ENCODE measurements at regions not wholly inside any gene's neighbourhood (a gene's known extent, or its start where the extent isn't known, plus 50 kb on each side); places are given as distances from the start of the nearest gene placed in this dataset.

- H3K36me3 Mint-ChIP-seq (ENCODE audit: insufficient read depth): peaks cover 1% of the 10 kb centered on the region
- H3K4me1 Mint-ChIP-seq (ENCODE audit: low read depth): peaks cover 1% of the 10 kb centered on the region
- H3K27ac Mint-ChIP-seq: no peak overlapping the region
- no peak for DNase-seq (ENCODE audit: low spot score, unreplicated experiment)
- peaks cover 4% of the 10 kb centered on the region for H3K9me3 Mint-ChIP-seq (ENCODE audit: low read depth)
- H3K4me3 Mint-ChIP-seq (ENCODE audit: low read depth): no peak overlapping the region
- peaks cover 82% of the 10 kb centered on the region for H3K27me3 Mint-ChIP-seq
- TF ChIP-seq CTCF (IDR thresholded peaks at IDR 0.05; ENCODE audit: unreplicated experiment): no peak
Measured at GRCh38 chr9:108709126-108709525, 146.7 kb downstream of the ACTL7B start.

- peaks cover 85% of the 10 kb centered on the region for H3K27me3 Mint-ChIP-seq
- peaks cover 3% of the 10 kb centered on the region for H3K9me3 Mint-ChIP-seq (ENCODE audit: low read depth)
- no peak for DNase-seq (ENCODE audit: low spot score, unreplicated experiment)
- no peak overlapping the region for H3K4me3 Mint-ChIP-seq (ENCODE audit: low read depth)
- H3K4me1 Mint-ChIP-seq (ENCODE audit: low read depth): peaks cover 1% of the 10 kb centered on the region
- H3K36me3 Mint-ChIP-seq (ENCODE audit: insufficient read depth): peaks cover 1% of the 10 kb centered on the region
- no peak overlapping the region for H3K27ac Mint-ChIP-seq
- no peak for TF ChIP-seq CTCF (IDR thresholded peaks at IDR 0.05; ENCODE audit: unreplicated experiment)
Measured at GRCh38 chr9:108708448-108708847, 147.3 kb downstream of the ACTL7B start.

GRCh38 chr9:108707120-108707519 is 148.7 kb downstream of the ACTL7B start:
- no peak overlapping the region for H3K4me3 Mint-ChIP-seq (ENCODE audit: low read depth)

GRCh38 chr9:108704156-108704852 is 151.5 kb downstream of the ACTL7B start:
- Mint-ChIP-seq H3K9me3 (ENCODE audit: low read depth) (no peaks in the 10 kb centered on the region), H3K4me1 (ENCODE audit: low read depth) (no peaks in the 10 kb centered on the region), H3K27me3 (peaks cover 72% of the 10 kb centered on the region), H3K27ac (no peak overlapping the region), H3K4me3 (ENCODE audit: low read depth) (no peak overlapping the region), H3K36me3 (ENCODE audit: insufficient read depth) (no peaks in the 10 kb centered on the region)
- DNase-seq (ENCODE audit: low spot score, unreplicated experiment): no peak
- no peak for TF ChIP-seq CTCF (IDR thresholded peaks at IDR 0.05; ENCODE audit: unreplicated experiment)

More at GRCh38 chr9:108707120-108707519, 148.7 kb downstream of the ACTL7B start:
- Mint-ChIP-seq H3K36me3 (ENCODE audit: insufficient read depth) (no peaks in the 10 kb centered on the region), H3K27ac (no peak overlapping the region), H3K9me3 (ENCODE audit: low read depth) (no peaks in the 10 kb centered on the region), H3K4me1 (ENCODE audit: low read depth) (no peaks in the 10 kb centered on the region), H3K27me3 (peaks cover 80% of the 10 kb centered on the region)
- no peak for TF ChIP-seq CTCF (IDR thresholded peaks at IDR 0.05; ENCODE audit: unreplicated experiment)
- no peak for DNase-seq (ENCODE audit: low spot score, unreplicated experiment)

GRCh38 chr9:108703429-108703828 is 152.4 kb downstream of the ACTL7B start:
- Mint-ChIP-seq H3K9me3 (ENCODE audit: low read depth) (no peaks in the 10 kb centered on the region), H3K4me3 (ENCODE audit: low read depth) (no peak overlapping the region), H3K36me3 (ENCODE audit: insufficient read depth) (no peaks in the 10 kb centered on the region), H3K27me3 (peaks cover 71% of the 10 kb centered on the region), H3K4me1 (ENCODE audit: low read depth) (no peaks in the 10 kb centered on the region), H3K27ac (no peak overlapping the region)
- no peak for TF ChIP-seq CTCF (IDR thresholded peaks at IDR 0.05; ENCODE audit: unreplicated experiment)
- DNase-seq (ENCODE audit: low spot score, unreplicated experiment): no peak
